ENCODE measurements at regions not wholly inside any gene's neighbourhood (a gene's known extent, or its start where the extent isn't known, plus 50 kb on each side); places are given as distances from the start of the nearest gene placed in this dataset.
"Not testable (repeated sequence)": the region's sequence is repeated elsewhere in the genome, so short reads cannot be mapped to it uniquely, and the experiment has no call there.

DNA sequence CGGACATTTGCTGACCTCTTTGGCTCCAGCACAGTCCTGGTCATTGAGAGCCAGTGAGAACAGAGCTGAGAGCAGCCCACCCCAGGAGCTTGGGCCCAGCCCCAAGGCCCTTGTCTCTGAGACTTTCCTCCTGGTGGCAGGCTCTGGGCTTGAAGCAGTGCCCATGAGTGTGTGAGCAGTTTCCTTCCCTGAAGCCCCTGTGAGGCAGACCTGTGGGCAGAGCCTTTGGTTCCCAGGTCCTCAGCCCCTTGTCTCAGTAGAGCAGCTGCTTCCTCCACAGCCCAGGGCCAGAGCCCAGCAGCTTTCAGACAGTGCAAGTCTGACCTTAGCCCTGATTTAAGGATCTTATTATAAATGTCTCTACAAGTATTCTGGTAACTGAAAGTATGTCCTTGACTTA, 1185.0 kb downstream of the RPIA start:
- not testable (repeated sequence) for DNase-seq

DNA sequence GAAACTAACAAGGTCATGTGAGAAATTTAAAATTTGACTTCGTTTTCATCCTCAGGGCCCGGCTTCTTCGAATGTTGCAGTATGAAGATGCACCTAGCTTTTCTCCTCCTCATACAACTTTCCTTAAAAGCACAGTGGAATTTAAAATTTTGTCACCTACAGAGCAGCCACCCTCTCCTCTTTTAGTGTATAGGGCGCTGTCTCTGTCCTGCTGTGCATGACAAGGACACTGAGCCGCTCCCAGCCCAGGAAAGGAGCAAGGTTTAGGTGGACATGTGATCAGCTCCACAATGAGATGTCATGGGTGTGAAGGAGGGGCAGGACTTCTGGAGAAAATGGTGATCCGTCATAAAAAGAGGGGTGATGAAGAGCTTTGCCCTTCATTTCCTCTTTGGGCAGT, 1185.4 kb downstream of the RPIA start:
- not testable (repeated sequence) for DNase-seq

DNA sequence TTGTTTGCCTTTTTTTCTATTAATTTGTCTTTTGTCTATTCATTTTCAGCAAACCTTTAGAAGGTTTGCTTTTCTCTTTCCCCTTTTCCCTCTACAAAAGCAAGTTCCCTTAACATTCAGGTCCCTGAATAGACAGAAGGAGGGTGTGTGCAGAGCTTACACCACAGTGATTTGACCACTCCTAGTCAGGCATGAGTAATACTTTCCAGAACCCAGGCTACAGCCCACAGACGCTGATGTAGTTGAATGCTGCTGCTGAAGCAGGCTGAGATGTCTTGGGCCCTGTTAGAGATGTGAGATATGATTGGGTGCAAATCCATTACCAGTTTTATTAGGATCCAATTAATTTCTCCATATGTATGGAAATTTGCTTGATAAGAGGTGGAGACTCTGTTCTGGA, 1191.4 kb downstream of the RPIA start:
- not testable (repeated sequence) for DNase-seq

GRCh38 chr2:89883624-89884023, 1192.2 kb downstream of the RPIA start:
- not testable (repeated sequence) for DNase-seq

DNA sequence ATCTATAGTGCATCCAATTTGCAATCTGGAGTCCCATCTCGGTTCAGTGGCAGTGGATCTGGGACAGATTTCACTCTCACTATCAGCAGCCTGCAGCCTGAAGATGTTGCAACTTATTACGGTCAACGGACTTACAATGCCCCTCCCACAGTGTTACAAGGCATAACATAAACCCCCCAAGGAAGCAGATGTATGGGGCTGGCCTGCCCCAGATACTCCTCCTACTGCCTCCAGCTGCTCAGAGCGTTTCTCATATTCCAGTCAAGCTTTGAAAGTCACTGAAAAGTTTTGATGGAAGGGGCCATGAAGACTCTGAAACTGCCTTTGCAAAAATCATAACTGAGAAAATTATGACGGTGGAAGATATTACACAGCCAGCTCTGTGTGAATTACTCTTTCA, 1193.6 kb downstream of the RPIA start:
- not testable (repeated sequence) for DNase-seq

- not testable (repeated sequence) for DNase-seq
Observed at GRCh38 chr2:89888693-89889092, 1197.2 kb downstream of the RPIA start.

GRCh38 chr2:89890185-89890773, 1198.8 kb downstream of the RPIA start:
- not testable (repeated sequence) for DNase-seq

DNA sequence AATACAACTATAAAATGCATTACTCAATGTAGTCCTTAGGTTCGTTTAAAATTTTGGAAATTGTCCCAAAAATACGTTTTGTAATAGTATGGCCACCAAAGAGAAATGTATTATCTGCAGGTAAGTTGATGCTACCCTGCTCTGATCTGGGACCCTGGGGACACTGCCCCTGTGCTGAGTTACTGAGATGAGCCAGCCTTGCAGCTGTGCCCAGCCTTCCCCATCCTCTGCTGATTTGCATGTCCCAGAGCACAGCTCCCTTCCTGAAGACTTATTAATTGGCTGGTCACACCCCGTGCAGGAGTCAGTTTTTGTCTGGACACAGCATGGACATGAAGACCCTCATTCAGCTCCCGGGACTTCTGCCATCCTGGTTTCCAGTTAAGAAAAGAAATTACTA, 1203.5 kb downstream of the RPIA start:
- not testable (repeated sequence) for DNase-seq

DNA sequence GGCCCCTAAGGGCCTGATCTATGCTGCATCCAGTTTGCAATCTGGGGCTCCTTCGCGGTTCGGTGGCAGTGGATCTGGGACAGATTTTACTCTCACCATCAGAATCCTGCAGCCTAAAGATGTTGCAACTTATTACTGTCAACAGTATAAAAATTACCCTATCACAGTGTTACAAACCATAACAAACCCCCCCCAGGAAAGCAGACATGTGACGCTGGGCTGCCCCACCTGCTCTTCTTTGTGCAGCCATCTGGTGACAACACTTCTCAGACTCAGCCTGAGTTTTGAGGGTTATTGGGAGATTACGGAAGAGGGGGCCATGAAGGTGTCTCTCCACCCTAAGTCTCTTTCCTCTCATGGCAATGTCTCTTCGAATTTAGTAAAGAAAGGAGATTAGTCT, 1204.2 kb downstream of the RPIA start:
- DNase-seq: not testable (repeated sequence)

- not testable (repeated sequence) for DNase-seq
Observed at GRCh38 chr2:89927018-89927417, 1235.5 kb downstream of the RPIA start.

DNA sequence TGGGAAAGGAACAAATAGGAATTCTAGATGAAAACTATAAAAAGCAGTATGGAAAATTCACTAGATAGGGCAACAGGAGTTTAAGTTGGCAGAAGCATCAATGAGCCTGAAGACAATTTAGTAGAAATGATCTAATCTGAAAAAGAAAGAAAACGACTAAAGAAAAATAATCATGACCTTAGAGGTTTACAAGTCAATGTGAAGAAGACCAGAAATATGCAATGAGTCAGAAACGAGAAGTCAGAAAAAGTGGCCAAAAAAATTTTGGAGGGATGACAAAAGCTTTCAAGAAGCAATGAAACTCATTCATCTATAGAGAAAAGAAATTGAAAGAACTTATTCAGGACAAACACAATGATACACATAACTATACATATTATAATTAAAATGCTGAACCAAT, 1244.0 kb downstream of the RPIA start:
- DNase-seq: not testable (repeated sequence)

DNA sequence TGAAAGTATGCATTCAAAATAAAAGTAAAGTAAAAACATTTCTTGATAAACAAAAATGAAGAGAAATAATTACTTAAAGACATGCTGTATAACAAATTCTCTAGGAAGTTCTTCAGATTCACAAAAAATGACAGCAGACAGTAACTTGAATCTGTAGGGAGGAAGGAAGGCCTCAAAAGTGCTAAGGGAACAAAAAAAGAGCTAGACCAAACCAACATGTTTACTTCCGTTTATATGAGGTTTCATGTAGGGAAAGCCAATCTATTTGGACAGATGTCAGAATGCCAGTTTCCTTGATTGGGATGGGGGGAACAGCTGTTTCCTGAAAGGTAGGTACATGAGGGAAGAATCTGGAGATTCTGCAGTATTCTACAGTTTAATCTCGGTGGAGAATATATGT, 1244.5 kb downstream of the RPIA start:
- DNase-seq: not testable (repeated sequence)

DNA sequence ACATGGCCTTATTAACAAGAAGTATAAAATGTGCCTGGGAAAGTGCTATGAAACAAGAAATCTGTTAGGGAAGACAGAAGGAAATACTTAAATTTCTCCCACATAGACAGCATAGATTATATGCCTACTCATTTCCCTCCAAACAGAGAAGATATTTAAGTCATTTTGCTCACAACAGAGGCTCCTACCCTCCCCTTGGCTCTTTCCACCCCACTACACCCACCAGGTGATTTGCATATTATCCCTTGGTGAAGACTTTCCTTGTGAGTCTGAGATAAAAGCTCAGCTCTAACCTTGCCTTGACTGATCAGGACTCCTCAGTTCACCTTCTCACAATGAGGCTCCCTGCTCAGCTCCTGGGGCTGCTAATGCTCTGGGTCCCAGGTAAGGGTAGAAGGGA, 1245.1 kb downstream of the RPIA start:
- DNase-seq: not testable (repeated sequence)

GRCh38 chr2:89938756-89939155, 1247.3 kb downstream of the RPIA start:
- DNase-seq: not testable (repeated sequence)

DNA sequence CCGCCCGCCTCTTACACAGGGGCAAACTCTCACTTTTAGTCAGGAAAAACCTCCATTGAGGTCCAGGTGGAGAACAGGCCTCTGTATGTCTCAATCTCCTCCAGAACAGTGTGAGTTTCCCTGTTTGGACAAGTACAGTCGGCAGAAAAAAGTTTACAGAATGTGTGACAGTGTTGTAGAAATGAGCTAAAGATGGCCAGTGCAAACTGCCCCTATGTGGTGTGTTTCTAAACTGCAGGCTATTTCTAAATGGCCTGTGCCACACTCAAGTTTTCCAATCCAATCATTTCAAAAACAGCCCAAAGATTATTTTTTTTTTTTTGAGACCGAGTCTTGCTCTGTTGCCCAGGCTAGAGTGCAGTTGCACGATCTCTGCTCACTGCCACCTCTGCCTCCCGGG, 1252.8 kb downstream of the RPIA start:
- not testable (repeated sequence) for DNase-seq

- DNase-seq: not testable (repeated sequence)
Observed at GRCh38 chr2:89945004-89945616, 1253.6 kb downstream of the RPIA start.

DNA sequence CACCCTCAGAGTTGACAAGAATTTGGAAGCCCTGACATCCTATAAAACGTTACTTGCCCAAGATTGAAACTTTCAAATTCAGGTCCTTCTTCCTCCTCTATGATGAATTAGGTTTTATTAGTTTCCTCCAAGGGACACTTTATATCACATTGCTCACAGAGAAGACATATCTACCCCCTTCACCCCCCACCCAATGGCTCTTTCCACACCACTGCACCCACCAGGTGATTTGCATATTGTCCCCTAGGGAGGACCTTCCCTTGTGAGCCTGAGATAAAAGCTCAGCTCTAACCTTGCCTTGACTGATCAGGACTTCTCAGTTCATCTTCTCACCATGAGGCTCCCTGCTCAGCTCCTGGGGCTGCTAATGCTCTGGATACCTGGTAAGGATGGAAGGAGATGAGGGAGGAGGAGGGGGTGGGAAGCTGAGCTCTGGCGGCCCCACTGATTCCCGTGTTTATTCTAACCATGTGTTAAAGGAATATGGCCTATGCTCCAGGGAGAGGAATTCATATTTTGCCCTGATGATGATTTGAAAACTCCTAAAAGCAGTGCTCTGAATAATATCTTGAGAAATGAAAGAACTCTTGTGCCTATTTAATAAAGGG, 1255.8 kb downstream of the RPIA start:
- DNase-seq: not testable (repeated sequence)

DNA sequence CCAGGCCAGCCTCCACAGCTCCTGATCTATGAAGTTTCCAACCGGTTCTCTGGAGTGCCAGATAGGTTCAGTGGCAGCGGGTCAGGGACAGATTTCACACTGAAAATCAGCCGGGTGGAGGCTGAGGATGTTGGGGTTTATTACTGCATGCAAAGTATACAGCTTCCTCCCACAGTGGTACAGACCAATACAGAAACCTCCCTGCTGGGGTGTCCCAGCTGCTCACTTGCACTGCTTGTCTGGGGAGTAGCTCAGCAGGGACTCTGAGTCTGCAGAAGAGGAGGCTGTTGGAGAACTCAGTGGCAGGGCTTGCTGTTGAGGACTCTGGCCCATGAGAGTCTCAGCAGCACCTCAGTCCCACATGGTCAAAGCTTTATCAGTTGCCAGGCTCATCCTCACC, 1256.6 kb downstream of the RPIA start:
- not testable (repeated sequence) for DNase-seq

GRCh38 chr2:89950807-89951206, 1259.3 kb downstream of the RPIA start:
- not testable (repeated sequence) for DNase-seq

- DNase-seq: not testable (repeated sequence)
Observed at GRCh38 chr2:89957236-89957635, 1265.8 kb downstream of the RPIA start.

DNA sequence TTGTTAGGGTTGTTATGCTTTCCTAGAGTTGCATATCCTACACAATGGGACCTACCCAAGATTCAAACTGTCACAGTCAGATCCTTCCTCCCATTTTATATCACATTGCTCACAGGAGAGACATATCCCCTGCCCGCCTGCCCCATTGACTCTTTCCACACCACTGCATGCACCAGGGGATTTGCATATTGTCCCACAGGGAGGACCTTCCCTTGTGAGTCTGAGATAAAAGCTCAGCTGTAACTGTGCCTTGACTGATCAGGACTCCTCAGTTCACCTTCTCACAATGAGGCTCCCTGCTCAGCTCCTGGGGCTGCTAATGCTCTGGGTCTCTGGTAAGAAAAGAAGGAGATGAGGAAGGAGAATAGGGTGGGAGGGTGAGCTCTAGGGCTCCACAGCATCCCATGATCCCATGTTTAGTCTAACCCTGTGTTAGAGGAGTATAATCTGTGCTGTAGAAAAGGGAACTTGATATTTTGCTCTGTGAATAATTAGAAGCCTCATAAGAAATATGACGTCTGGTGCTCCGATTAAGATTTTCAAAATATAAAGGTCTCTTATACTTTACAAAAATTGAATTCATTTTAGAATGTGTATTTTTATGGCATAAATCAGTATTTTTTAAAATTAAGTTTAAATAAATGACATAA, 1268.4 kb downstream of the RPIA start:
- not testable (repeated sequence) for DNase-seq

DNA sequence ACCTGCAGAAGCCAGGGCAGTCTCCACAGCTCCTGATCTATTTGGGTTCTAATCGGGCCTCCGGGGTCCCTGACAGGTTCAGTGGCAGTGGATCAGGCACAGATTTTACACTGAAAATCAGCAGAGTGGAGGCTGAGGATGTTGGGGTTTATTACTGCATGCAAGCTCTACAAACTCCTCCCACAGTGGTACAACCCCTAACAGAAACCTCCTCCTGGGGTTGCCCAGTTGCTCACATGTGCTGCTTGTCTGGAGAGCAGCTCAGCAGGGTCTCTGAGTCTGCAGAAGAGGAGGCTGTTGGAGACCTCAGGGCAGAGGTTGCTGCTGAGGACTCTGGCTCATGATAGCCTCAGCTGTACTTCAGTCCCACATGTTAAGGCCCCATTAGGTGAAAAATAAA, 1269.1 kb downstream of the RPIA start:
- DNase-seq: not testable (repeated sequence)

GRCh38 chr2:89968567-89968966, 1277.1 kb downstream of the RPIA start:
- DNase-seq: not testable (repeated sequence)

- not testable (repeated sequence) for DNase-seq
Observed at GRCh38 chr2:89969190-89969589, 1277.7 kb downstream of the RPIA start.

Measured in NCI-H1105 treated with DMSO at 0.1 percent for 48 hours (cell line).